ENCODE measurements at regions not wholly inside any gene's neighbourhood (a gene's known extent, or its start where the extent isn't known, plus 50 kb on each side); places are given as distances from the start of the nearest gene placed in this dataset.
"Not testable (repeated sequence)": the region's sequence is repeated elsewhere in the genome, so short reads cannot be mapped to it uniquely, and the experiment has no call there.

- no peak for DNase-seq
These were observed 55.5 kb downstream of the PRR15 start for GRCh38 chr7:29619111-29619510.

- DNase-seq: no peak
These were observed 56.4 kb downstream of the PRR15 start for GRCh38 chr7:29619848-29620555.

DNA sequence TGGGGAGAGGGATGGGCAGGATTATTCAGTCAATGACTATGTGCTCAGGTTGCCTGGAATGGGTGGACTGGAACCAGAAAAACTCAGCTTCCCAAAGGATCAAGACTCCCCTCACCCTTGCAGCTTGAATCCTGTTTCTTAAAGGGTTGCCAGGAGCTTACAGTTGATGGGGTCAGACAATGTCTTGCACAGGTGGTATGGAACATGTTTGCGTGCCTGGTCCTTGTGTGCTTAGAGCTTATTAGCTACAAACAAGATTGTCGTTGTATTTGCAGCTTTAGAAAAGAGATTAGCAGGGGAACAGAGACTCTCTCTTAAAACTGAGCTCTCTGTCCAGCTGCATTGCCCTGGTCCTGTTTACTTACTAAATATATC is 56.9 kb downstream of the PRR15 start:
- DNase-seq: peak; percentile 33

- DNase-seq: peak; percentile 83
These were observed 59.0 kb downstream of the PRR15 start for GRCh38 chr7:29622335-29623265.

GRCh38 chr7:29623973-29624372 is 60.3 kb downstream of the PRR15 start:
- peak; percentile 31 for DNase-seq

DNA sequence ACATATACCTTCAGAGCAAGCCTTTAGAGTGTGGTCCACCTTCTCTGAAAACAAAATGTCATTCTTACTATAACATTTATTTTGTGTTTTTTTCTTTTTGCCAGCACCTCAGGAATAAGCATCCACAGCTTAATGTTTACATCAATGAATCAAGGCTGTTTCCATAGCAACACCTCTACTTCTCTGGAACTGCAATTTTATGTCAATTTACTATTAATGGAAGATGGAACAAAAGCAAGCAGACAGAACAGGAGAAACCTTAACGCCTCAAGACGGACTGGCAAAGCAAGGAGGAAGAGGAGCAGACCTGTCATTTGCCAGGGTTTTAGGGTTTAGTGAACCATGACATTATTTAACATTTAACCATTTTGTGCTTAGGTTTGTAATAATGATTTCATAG is 63.1 kb downstream of the PRR15 start:
- DNase-seq: peak; percentile 24

DNA sequence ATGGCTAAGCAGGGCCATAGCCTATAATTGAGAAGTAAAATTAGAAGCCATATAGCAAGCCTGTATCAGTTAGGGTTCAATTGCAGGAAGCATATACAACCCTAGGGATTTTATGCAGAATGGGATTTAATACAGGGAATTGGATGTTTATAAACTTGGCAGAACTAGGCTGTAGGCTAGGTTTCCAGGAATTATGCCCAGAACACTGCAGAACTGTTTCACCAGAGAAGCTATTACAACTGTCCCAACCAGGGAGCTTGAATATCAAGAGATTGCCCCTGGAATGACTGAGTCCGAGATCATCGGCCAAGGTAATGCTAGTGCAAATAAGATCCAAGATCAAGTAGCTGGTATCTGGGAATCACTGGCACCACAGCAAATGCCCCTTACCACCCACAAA is 64.0 kb downstream of the PRR15 start:
- DNase-seq: no peak

GRCh38 chr7:29629507-29629906 is 65.9 kb downstream of the PRR15 start:
- no peak for DNase-seq

- peak; percentile 68 for DNase-seq
These were observed 71.7 kb downstream of the PRR15 start for GRCh38 chr7:29635067-29636008.

GRCh38 chr7:29636009-29636351 is 72.3 kb downstream of the PRR15 start:
- no peak for DNase-seq

DNA sequence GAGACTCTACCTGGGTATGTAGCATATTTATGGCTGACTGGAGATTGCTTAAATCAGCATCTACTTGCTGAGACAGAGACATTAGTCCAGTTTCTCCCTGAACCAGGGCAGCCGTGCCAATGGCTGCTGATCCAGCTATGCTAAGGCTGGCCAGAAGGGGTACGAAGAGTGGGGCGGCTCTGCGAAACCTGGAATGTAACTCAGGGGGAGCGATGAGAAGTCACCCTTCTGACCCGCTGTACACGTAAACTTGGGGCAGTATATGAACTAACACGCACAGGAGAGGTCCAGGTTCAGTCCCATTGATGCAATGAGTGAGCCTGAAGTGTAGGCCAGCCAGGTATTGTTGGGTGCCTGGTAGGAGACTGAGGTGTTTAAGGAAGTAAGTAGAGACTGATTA is 73.7 kb downstream of the PRR15 start:
- no peak for DNase-seq

DNA sequence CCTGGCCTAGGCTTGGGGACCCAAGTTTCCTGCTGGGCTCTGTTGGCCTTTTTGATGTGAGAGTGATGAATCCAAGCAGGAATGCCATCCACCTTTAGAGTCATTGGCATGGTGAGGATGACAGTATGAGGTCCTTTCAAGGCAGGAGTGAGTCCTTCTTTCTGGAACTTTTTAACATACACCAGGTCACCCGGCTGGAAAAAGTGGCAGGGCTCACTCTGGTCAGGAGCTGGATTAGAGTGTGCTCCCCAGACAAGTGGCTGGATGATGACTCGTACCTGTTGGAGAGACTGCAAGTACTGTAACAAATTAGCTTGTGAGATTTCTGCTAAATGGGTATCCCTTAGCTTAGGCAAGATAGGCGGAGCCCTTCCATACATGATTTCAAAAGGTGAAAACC is 75.2 kb downstream of the PRR15 start:
- DNase-seq: not testable (repeated sequence)

- no peak for DNase-seq
These were observed 75.8 kb downstream of the PRR15 start for GRCh38 chr7:29639386-29639785.

DNA sequence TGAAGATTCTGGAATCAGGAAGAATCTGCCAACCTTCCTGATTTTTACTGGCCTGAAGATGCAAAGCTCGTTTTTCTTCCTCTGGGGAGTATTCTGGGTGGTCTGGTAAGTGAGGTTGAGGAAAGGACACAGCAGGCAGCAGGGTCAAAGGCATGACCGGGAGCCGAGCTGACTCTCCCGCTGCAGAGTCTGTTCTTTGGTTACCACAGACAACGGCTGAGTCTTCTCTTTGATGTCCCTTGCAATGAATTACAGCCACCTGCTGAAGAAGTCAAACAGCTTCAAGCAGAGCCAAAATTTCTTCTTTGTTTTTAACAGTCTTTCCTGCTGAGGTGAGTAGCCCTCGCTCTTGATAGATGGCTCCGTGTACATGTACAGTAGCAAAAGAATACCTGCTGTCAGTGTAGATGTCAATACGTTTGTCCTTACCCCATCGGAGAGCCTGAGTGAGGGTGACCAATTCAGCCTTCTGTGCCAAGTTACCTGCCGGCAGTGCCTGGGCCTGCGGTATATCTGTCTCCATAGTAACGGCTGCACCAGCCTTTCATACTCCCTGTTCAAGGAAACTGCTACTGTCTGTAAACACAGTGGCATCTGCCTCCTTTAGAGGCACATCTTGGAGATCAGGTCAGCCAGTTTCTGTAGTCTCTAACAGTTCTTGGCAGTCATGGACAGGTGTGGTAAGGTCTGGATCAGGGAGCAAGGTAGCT is 76.4 kb downstream of the PRR15 start:
- DNase-seq: peak; percentile 95

DNA sequence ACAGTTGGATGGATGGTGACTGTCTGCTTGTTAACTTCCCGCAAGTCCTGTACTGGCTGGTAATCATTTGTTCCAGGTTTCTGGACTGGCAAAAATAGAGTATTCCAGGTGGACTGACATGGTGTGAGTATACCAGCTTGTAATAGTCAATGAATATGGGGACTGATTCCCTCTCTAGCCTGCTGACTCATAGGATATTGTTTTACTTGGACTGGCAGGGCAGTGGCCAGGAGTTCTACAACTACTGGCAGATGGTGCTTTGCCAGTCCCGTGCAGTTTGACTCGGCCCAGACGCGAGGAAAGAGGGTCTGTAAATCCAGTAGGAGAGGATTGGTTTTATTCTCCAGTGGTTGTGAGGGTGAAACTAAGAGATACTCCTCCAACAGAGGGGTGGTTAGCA is 78.0 kb downstream of the PRR15 start:
- peak; percentile 13 for DNase-seq

DNA sequence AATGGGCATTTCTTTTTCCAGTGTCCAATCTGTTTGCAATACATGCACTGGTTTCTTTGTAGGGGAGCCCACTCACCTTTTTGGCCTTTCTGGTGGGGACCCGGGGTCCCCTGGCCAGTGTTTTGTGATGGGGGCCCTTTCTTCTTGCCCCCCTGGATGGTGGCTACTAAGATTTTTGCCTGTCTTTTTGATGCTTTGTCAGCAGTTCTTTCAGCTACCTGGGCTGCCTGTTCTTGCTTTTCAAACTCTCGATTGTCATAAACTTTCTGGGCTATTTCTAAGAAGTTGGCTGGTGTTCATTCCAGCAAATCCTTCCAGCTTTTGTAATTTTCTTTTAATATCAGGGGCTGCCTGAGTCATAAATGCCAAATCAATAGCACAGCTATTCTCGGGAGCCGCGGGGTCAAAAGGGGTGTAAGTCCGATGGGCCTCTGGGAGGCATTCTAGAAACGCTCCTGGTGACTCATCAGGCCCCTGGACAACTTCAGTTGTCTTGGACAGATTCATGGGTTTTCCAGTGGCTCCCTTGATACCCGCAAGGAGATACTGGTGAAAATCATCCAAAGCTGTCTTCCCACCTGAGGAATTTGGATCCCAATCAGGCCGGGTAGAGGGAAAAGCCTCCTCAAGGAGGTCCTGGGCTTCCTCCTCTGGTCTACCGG is 79.0 kb downstream of the PRR15 start:
- no peak for DNase-seq

- not testable (repeated sequence) for DNase-seq
These were observed 82.5 kb downstream of the PRR15 start for GRCh38 chr7:29646116-29646515.

GRCh38 chr7:29647020-29647654 is 83.5 kb downstream of the PRR15 start:
- DNase-seq: no peak

- not testable (repeated sequence) for DNase-seq
These were observed 84.1 kb downstream of the PRR15 start for GRCh38 chr7:29647691-29648210.

- no peak for DNase-seq
These were observed 85.5 kb downstream of the PRR15 start for GRCh38 chr7:29649028-29649716.

- DNase-seq: no peak
These were observed 86.2 kb downstream of the PRR15 start for GRCh38 chr7:29649876-29650275.
